HepG2 (cell line): ENCODE measurements at regions not wholly inside any gene's neighbourhood (a gene's known extent, or its start where the extent isn't known, plus 50 kb on each side); places are given as distances from the start of the nearest gene placed in this dataset.

Experiments
- ATAC-seq: fragments of 200-7000 bp; cut with Tn5 transposase; 3 replicates; pipeline ENCODE4 v1.9.1; 2020; ENCODE audit warnings: mild to moderate bottlenecking, moderate library complexity
- BruUV-seq: library from RNA; stranded (reverse); fragments of 400-500 nt; replicated peaks from 2 replicates; lab custom pipeline; 2021; lab: Mats Ljungman, UMichigan
- CTCF ChIA-PET: fragments of 300-600 bp; formaldehyde crosslinking; extraction: SDS; loops from one replicate; lab custom pipeline; 2021; ENCODE audit warnings: low total read pairs, inconsistent platforms, low intra/inter-chr PET ratio; lab: Yijun Ruan, JAX
- POLR2A ChIA-PET: fragments of 350-600 bp; sonication (Branson Sonifier 250); formaldehyde crosslinking; loops from one replicate; lab custom pipeline; 2020; ENCODE audit warnings: antibody characterized with exemption, inconsistent platforms; lab: Yijun Ruan, JAX
- DNase-seq: peaks from one replicate; pipeline ENCODE4 v3.0.0-alpha.2; 2015; ENCODE audit warnings: low spot score
- FAIRE-seq: peaks from 3 replicates; lab custom pipeline; 2011; peaks lifted over from hg19 to GRCh38; lab: Jason Lieb, UNC
- H2AFZ ChIP-seq: one replicate; pipeline ENCODE4 v1.6.1; 2011; ENCODE audit warnings: low read length, inconsistent platforms
- H3K27ac ChIP-seq: fragments of 300-600 bp; 3 replicates; pipeline ENCODE4 v1.8.0; 2011; ENCODE audit warnings: mixed run types, mild to moderate bottlenecking, mixed read lengths, low read length, inconsistent platforms; ENCODE audit not compliant: insufficient read depth; ENCODE audit errors: extremely low read length
- H3K27me3 ChIP-seq, 2 experiments: fragments of 200-600 bp in 1 of 2; 2 replicates in 1 of 2; 3 replicates in 1 of 2; pipeline versions ENCODE4 v1.6.0 to v1.8.0; 2011; ENCODE audit warnings: low read length in 2 of 2, mild to moderate bottlenecking in 2 of 2, moderate library complexity in 2 of 2, inconsistent platforms in 1 of 2; ENCODE audit not compliant: insufficient read depth in 2 of 2, control insufficient read depth in 1 of 2
- H3K36me3 ChIP-seq, 2 experiments: fragments of 200-600 bp in 1 of 2; replicated peaks in 1 of 2; 2 replicates in 1 of 2; 3 replicates in 1 of 2; pipeline versions ENCODE4 v1.5.1 to v1.8.0; 2011; ENCODE audit warnings: low read length in 2 of 2, inconsistent platforms in 1 of 2; ENCODE audit not compliant: insufficient read depth in 2 of 2, control insufficient read depth in 1 of 2
- H3K4me1 ChIP-seq: 2 replicates; pipeline ENCODE4 v1.5.1; 2012; ENCODE audit warnings: low read length, inconsistent platforms; ENCODE audit not compliant: insufficient read depth
- H3K4me2 ChIP-seq: 2 replicates; pipeline ENCODE4 v1.6.0; 2011; ENCODE audit warnings: low read depth, low read length, inconsistent platforms
- H3K4me3 ChIP-seq, 3 experiments: fragments of 200-600 bp in 1 of 3; sonication (generic), shearing (Covaris generic) in 1 of 3; replicated peaks in 1 of 3; 2 replicates each; pipeline ENCODE4 v1.5.1; 2011 to 2016; ENCODE audit warnings: low read length in 3 of 3, inconsistent platforms in 2 of 3, low read depth in 2 of 3, mild to moderate bottlenecking in 2 of 3, control low read depth in 1 of 3, mixed read lengths in 1 of 3; ENCODE audit not compliant: insufficient read depth in 1 of 3
- H3K79me2 ChIP-seq: one replicate; pipeline ENCODE4 v1.6.1; 2011; ENCODE audit warnings: low read length, inconsistent platforms; ENCODE audit not compliant: insufficient read depth
- H3K9ac ChIP-seq: 2 replicates; pipeline ENCODE4 v1.6.0; 2011; ENCODE audit warnings: mild to moderate bottlenecking, low read depth, low read length, inconsistent platforms; ENCODE audit not compliant: insufficient read depth
- H3K9me3 ChIP-seq: 2 replicates; pipeline ENCODE4 v1.5.1; 2012; ENCODE audit warnings: mild to moderate bottlenecking, low read length
- H4K20me1 ChIP-seq: 2 replicates; pipeline ENCODE4 v1.6.0; 2011; ENCODE audit warnings: inconsistent platforms, mild to moderate bottlenecking, low read length, moderate library complexity; ENCODE audit not compliant: insufficient read depth
- CBX1 ChIP-seq: IDR thresholded peaks from one replicate; pipeline ENCODE4 v1.6.1; 2016; ENCODE audit warnings: antibody characterized with exemption, low read depth
- DNMT1 ChIP-seq: sonication (generic); formaldehyde crosslinking; IDR thresholded peaks from 2 replicates; pipeline ENCODE4 v1.5.1; 2020; ENCODE audit warnings: mild to moderate bottlenecking, missing genetic modification reagents
- EEA1 ChIP-seq: sonication (generic); formaldehyde crosslinking; IDR thresholded peaks from 2 replicates; pipeline ENCODE4 v1.5.1; 2020; ENCODE audit warnings: mild to moderate bottlenecking, missing genetic modification reagents, borderline replicate concordance
- NFKBIZ ChIP-seq: IDR thresholded peaks from 2 replicates; pipeline ENCODE4 v1.6.1; 2018; ENCODE audit warnings: missing genetic modification reagents, missing compliant biosample characterization
- RAD51 ChIP-seq: fragments of 450-650 bp; IDR thresholded peaks from 2 replicates; pipeline ENCODE4 v1.6.1; 2016; ENCODE audit warnings: borderline replicate concordance
- RFX1 ChIP-seq: fragments of 450-650 bp; IDR thresholded peaks from 2 replicates; pipeline ENCODE4 v1.6.1; 2017
- TBL1XR1 ChIP-seq: fragments of 150-350 bp; IDR thresholded peaks from 2 replicates; pipeline ENCODE4 v1.6.1; 2014; ENCODE audit warnings: borderline replicate concordance, low read length; ENCODE audit not compliant: partially characterized antibody
- ZSCAN31 ChIP-seq: sonication (generic); formaldehyde crosslinking; IDR thresholded peaks from 2 replicates; pipeline ENCODE4 v1.5.0; 2020; ENCODE audit warnings: low read depth, mild to moderate bottlenecking, missing genetic modification reagents
- WGBS: methylation state at CpG from one replicate; pipeline ENCODE4 v1.1.6; 2017; ENCODE audit warnings: low lambda C conversion rate; 5-methylcytosine and 5-hydroxymethylcytosine counted together
- in situ Hi-C: cut with HindIII; loops from 2 replicates; pipeline ENCODE4 v1.10.0; 2017; ENCODE audit warnings: low pct_unique_long_range_greater_than_20kb; ENCODE audit not compliant: extremely low pct_ligation_motif_present
- intact Hi-C: fragments of 100-400 bp; cut with micrococcal nuclease; formaldehyde crosslinking; loops from one replicate; pipeline ENCODE4 v1.10.0; 2022; ENCODE audit not compliant: unreplicated experiment
- TF ChIP-seq, protein P1 (sequence below): sonication (generic); formaldehyde crosslinking; IDR thresholded peaks from 2 replicates; pipeline ENCODE4 v1.8.0; 2022; ENCODE audit warnings: missing genetic modification reagents, mild to moderate bottlenecking, inconsistent platforms, borderline replicate concordance
- TF ChIP-seq, protein P2 (sequence below): sonication (generic); formaldehyde crosslinking; IDR thresholded peaks from 2 replicates; pipeline ENCODE4 v1.4.0; 2020; ENCODE audit warnings: missing genetic modification reagents, borderline replicate concordance
- TF ChIP-seq, protein P3 (sequence below): sonication (generic); formaldehyde crosslinking; IDR thresholded peaks from 2 replicates; pipeline ENCODE4 v1.5.1; 2020; ENCODE audit warnings: mild to moderate bottlenecking, missing genetic modification reagents, moderate library complexity

GRCh38 chr3:73804204-73804603 lies 179.5 kb upstream of the PDZRN3 start:
- 22% methylated on average over 4 of the region's 6 CpGs for WGBS

More at GRCh38 chr3:73804204-73804603, 179.5 kb upstream of the PDZRN3 start:
- Histone ChIP-seq H3K4me1 (no peaks in the 10 kb centered on the region), H3K79me2 (no peaks in the 10 kb centered on the region), H3K9me3 (no peaks in the 10 kb centered on the region), H4K20me1 (no peaks in the 10 kb centered on the region), H3K4me2 (no peak overlapping the region), H3K27ac (no peak overlapping the region), H3K36me3 (no peaks in the 10 kb centered on the region), H3K9ac (no peak overlapping the region), H3K4me3 (no peak overlapping the region), H3K27me3 (no peaks in the 10 kb centered on the region), H2AFZ (no peak overlapping the region)
- in situ Hi-C loops = no loop called here
- ChIA-PET POLR2A (no interaction called here), CTCF (no interaction called here)
- no peak for FAIRE-seq
- no TSS peak for BruUV-seq
- ATAC-seq = no peak
- DNase-seq = no peak
- intact Hi-C loops = no loop called here
- TF ChIP-seq RAD51 (no peak), EEA1 (no peak), RFX1 (no peak), TBL1XR1 (no peak), ZSCAN31 (CRISPR knock-in tag) (no peak), DNMT1 (CRISPR knock-in tag) (no peak), NFKBIZ (CRISPR knock-in tag) (no peak), CBX1 (no peak)
- TF ChIP-seq, protein P1, sequence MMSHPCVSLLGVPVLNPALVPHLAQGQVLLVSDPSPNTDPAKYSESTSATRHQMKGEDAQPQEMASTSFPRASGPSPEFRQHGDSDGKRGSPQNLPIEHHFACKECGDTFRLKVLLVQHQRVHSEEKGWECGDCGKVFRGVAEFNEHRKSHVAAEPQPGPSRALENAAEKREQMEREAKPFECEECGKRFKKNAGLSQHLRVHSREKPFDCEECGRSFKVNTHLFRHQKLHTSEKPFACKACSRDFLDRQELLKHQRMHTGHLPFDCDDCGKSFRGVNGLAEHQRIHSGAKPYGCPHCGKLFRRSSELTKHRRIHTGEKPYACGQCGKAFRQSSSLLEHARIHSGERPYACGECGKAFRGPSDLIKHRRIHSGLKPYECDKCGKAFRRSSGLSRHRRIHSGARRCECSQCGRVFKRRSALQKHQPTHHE = no peak
- TF ChIP-seq, protein P2, sequence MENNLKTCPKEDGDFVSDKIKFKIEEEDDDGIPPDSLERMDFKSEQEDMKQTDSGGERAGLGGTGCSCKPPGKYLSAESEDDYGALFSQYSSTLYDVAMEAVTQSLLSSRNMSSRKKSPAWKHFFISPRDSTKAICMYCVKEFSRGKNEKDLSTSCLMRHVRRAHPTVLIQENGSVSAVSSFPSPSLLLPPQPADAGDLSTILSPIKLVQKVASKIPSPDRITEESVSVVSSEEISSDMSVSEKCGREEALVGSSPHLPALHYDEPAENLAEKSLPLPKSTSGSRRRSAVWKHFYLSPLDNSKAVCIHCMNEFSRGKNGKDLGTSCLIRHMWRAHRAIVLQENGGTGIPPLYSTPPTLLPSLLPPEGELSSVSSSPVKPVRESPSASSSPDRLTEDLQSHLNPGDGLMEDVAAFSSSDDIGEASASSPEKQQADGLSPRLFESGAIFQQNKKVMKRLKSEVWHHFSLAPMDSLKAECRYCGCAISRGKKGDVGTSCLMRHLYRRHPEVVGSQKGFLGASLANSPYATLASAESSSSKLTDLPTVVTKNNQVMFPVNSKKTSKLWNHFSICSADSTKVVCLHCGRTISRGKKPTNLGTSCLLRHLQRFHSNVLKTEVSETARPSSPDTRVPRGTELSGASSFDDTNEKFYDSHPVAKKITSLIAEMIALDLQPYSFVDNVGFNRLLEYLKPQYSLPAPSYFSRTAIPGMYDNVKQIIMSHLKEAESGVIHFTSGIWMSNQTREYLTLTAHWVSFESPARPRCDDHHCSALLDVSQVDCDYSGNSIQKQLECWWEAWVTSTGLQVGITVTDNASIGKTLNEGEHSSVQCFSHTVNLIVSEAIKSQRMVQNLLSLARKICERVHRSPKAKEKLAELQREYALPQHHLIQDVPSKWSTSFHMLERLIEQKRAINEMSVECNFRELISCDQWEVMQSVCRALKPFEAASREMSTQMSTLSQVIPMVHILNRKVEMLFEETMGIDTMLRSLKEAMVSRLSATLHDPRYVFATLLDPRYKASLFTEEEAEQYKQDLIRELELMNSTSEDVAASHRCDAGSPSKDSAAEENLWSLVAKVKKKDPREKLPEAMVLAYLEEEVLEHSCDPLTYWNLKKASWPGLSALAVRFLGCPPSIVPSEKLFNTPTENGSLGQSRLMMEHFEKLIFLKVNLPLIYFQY (CRISPR knock-in tag) = no peak
- TF ChIP-seq, protein P3, sequence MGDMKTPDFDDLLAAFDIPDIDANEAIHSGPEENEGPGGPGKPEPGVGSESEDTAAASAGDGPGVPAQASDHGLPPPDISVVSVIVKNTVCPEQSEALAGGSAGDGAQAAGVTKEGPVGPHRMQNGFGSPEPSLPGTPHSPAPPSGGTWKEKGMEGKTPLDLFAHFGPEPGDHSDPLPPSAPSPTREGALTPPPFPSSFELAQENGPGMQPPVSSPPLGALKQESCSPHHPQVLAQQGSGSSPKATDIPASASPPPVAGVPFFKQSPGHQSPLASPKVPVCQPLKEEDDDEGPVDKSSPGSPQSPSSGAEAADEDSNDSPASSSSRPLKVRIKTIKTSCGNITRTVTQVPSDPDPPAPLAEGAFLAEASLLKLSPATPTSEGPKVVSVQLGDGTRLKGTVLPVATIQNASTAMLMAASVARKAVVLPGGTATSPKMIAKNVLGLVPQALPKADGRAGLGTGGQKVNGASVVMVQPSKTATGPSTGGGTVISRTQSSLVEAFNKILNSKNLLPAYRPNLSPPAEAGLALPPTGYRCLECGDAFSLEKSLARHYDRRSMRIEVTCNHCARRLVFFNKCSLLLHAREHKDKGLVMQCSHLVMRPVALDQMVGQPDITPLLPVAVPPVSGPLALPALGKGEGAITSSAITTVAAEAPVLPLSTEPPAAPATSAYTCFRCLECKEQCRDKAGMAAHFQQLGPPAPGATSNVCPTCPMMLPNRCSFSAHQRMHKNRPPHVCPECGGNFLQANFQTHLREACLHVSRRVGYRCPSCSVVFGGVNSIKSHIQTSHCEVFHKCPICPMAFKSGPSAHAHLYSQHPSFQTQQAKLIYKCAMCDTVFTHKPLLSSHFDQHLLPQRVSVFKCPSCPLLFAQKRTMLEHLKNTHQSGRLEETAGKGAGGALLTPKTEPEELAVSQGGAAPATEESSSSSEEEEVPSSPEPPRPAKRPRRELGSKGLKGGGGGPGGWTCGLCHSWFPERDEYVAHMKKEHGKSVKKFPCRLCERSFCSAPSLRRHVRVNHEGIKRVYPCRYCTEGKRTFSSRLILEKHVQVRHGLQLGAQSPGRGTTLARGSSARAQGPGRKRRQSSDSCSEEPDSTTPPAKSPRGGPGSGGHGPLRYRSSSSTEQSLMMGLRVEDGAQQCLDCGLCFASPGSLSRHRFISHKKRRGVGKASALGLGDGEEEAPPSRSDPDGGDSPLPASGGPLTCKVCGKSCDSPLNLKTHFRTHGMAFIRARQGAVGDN (CRISPR knock-in tag) = no peak
